Stomach (tissue), 8 donors: ENCODE measurements at regions not wholly inside any gene's neighbourhood (a gene's known extent, or its start where the extent isn't known, plus 50 kb on each side); places are given as distances from the start of the nearest gene placed in this dataset.
A peak's percentile ranks its signal among the peaks of the same experiment; 100 is the strongest.

ENCODE experiments used
- DNase-seq, 2 donors: peaks; one replicate each; pipeline versions ENCODE4 v3.0.0 to v3.0.0-alpha.2; 2013 to 2019
- H3K27ac ChIP-seq, 5 donors: fragments of 200-600 bp in 4 of 5; sonication (generic) in 4 of 5; one replicate each; pipeline ENCODE4 v1.5.1; 2013 to 2019; ENCODE audit warnings: mild to moderate bottlenecking in 1 of 5, moderate library complexity in 1 of 5
- H3K27me3 ChIP-seq, 3 donors: fragments of 200-600 bp; sonication (generic); one replicate each; pipeline ENCODE4 v1.5.1; 2017 to 2019; ENCODE audit warnings: mixed run types in 1 of 3
- H3K36me3 ChIP-seq, 4 donors: fragments of 200-600 bp; sonication (generic); 1 replicate in 3 of 4; 2 replicates in 1 of 4; pipeline ENCODE4 v1.5.1; 2016 to 2019
- H3K4me1 ChIP-seq, 4 donors: fragments of 200-600 bp; sonication (generic); one replicate each; pipeline ENCODE4 v1.5.1; 2016 to 2019
- H3K4me3 ChIP-seq, 4 donors: fragments of 200-600 bp; sonication (generic) in 3 of 4; one replicate each; pipeline ENCODE4 v1.5.1; 2016 to 2019; ENCODE audit warnings: mild to moderate bottlenecking in 1 of 4
- H3K9me3 ChIP-seq, 4 donors: fragments of 200-600 bp; sonication (generic); one replicate each; pipeline ENCODE4 v1.5.1; 2016 to 2019
- EP300 ChIP-seq: sonication (generic); formaldehyde crosslinking; IDR thresholded peaks from one replicate; pipeline ENCODE4 v1.6.1; 2017; ENCODE audit warnings: antibody characterized with exemption
- POLR2A ChIP-seq, 4 donors: fragments of 450-650 bp; IDR thresholded peaks; one replicate each; pipeline ENCODE4 v1.6.1; 2016; ENCODE audit warnings: antibody characterized with exemption in 4 of 4, control low read depth in 2 of 4, mild to moderate bottlenecking in 1 of 4, moderate library complexity in 1 of 4
- POLR2AphosphoS5 ChIP-seq, 3 donors: sonication (generic); formaldehyde crosslinking; IDR thresholded peaks; one replicate each; pipeline ENCODE4 v1.6.1; 2016; ENCODE audit warnings: antibody characterized with exemption in 3 of 3
- WGBS, 5 donors: extraction: QIAGEN DNeasy Blood & Tissue Kit in 3 of 5; methylation state at CpG; one replicate each; pipeline versions ENCODE4 v1.1.5 to v1.1.7; 2013 to 2018; 5-methylcytosine and 5-hydroxymethylcytosine counted together
- intact Hi-C: fragments of 100-400 bp; cut with DNase I; formaldehyde crosslinking; loops from one replicate; pipeline ENCODE4 v1.15.1; 2023; ENCODE audit warnings: low total_unique reads
- TF ChIP-seq, protein P1 (sequence below), 7 experiments: fragments of 450-650 bp in 4 of 7; fragments of 200-600 bp in 3 of 7; sonication (generic) in 3 of 7; IDR thresholded peaks; one replicate each; pipeline ENCODE4 v1.5.1; 2016 to 2019; ENCODE audit warnings: antibody characterized with exemption in 7 of 7, control low read depth in 2 of 7, mild to moderate bottlenecking in 1 of 7
- donor health status: healthy with polysubstance abuse.
- donor health status: Bipolar disorder and iron deficiency.
- donor health status: healthy.

DNA sequence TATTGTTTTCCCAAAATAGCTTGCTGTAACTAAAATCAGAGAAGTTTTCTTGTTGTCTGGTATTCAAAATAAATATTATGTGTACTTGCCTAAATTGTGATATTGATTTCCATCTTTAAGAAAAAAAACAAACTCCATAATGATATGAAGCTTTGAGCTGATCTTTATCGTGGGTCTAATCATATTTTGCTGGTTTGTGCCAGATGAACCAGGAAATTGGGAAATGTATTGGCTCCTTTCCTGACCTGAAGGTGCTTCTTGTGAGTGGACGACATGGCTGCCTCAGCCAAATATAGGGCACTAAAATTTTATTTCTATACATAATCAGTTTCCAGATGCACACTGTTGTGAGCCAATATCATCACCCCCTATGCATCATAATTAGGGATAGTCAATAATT is 113.3 kb downstream of the DIPK2A start:
- H3K27me3 ChIP-seq: no peaks in the 10 kb centered on the region
- intact Hi-C loops: no loop called here
- TF ChIP-seq EP300 (no peak), POLR2AphosphoS5 (IDR thresholded peaks at IDR 0.05) (no peak), POLR2A (IDR thresholded peaks at IDR 0.05) (no peak)
- TF ChIP-seq, protein P1, sequence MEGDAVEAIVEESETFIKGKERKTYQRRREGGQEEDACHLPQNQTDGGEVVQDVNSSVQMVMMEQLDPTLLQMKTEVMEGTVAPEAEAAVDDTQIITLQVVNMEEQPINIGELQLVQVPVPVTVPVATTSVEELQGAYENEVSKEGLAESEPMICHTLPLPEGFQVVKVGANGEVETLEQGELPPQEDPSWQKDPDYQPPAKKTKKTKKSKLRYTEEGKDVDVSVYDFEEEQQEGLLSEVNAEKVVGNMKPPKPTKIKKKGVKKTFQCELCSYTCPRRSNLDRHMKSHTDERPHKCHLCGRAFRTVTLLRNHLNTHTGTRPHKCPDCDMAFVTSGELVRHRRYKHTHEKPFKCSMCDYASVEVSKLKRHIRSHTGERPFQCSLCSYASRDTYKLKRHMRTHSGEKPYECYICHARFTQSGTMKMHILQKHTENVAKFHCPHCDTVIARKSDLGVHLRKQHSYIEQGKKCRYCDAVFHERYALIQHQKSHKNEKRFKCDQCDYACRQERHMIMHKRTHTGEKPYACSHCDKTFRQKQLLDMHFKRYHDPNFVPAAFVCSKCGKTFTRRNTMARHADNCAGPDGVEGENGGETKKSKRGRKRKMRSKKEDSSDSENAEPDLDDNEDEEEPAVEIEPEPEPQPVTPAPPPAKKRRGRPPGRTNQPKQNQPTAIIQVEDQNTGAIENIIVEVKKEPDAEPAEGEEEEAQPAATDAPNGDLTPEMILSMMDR (IDR thresholded peaks at IDR 0.05): no peak
- H3K4me1 ChIP-seq: no peaks in the 10 kb centered on the region
- no peak overlapping the region for H3K27ac ChIP-seq
- 15 to 56% (median 44%) methylated on average over 2 of the region's 2 CpGs for WGBS, 5 donors
- no peak for DNase-seq
- H3K9me3 ChIP-seq: no peaks in the 10 kb centered on the region
- no peaks in the 10 kb centered on the region for H3K36me3 ChIP-seq
- H3K4me3 ChIP-seq: no peak overlapping the region

DNA sequence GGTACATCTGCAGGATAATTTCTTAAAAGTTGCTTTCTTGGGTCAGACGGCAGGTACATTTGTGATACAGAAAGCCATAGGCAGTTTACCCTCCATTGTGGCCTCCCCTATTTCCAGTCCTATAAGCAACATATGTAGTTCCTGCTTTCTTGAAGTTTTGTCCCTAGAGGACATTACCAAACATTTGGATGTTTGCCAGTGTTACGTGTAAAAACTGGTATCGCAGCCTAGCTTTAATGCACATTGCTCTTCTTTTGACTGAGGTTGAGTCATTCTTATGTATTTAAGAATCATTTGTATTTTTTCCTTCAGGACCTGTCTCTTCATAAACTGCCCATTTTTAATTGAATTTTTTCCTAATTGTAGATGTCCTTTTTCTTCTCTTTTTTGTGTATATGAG is 114.3 kb downstream of the DIPK2A start:
- intact Hi-C loops: no loop called here
- 29 to 43% (median 39%) methylated on average over 3 of the region's 3 CpGs for WGBS, 5 donors

DNA sequence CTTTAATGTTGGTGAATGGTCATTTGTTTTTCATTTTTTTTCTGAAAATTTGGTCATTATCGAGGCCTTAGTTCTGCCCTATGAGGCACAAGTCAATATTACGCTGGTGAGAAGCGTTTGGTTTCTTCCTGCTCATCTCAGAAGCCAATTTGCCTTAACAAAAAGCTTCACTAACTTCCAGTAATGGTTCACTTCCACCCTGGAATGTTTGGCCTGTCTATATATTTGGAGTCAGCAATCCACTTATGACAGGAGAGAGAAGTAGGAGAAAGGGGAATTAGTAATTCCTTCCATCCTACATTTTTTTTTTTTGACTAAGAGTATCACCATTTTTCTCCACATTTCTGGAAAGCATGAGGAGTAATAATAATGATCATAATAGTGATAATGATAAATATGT is 124.4 kb downstream of the DIPK2A start:
- H3K27ac ChIP-seq: no peak overlapping the region
- H3K27me3 ChIP-seq: no peaks in the 10 kb centered on the region
- no peak overlapping the region for H3K4me3 ChIP-seq
- 69 to 99% (median 95%) methylated on average over 3 of the region's 3 CpGs for WGBS, 5 donors
- H3K9me3 ChIP-seq: peaks cover 0 to 15% (median 7%) of the 10 kb centered on the region in 4 donors
- no peaks in the 10 kb centered on the region for H3K36me3 ChIP-seq
- DNase-seq: no peak
- no peak for TF ChIP-seq EP300
- TF ChIP-seq POLR2A (IDR thresholded peaks at IDR 0.05): no peak
- TF ChIP-seq, protein P1 (IDR thresholded peaks at IDR 0.05): no peak
- no peak for TF ChIP-seq POLR2AphosphoS5 (IDR thresholded peaks at IDR 0.05)
- intact Hi-C loops: no loop called here
- H3K4me1 ChIP-seq: no peaks in the 10 kb centered on the region

More for the DNA sequence above, 114.3 kb downstream of the DIPK2A start:
- Histone ChIP-seq H3K36me3 (no peaks in the 10 kb centered on the region), H3K27ac (no peak overlapping the region), H3K9me3 (no peaks in the 10 kb centered on the region), H3K4me1 (no peaks in the 10 kb centered on the region), H3K27me3 (no peaks in the 10 kb centered on the region), H3K4me3 (no peak overlapping the region)
- peak in 1 of 2 donors; percentile 74 for DNase-seq
- TF ChIP-seq POLR2A (IDR thresholded peaks at IDR 0.05) (no peak), EP300 (no peak), POLR2AphosphoS5 (IDR thresholded peaks at IDR 0.05) (no peak)
- TF ChIP-seq, protein P1 (IDR thresholded peaks at IDR 0.05): no peak

DNA sequence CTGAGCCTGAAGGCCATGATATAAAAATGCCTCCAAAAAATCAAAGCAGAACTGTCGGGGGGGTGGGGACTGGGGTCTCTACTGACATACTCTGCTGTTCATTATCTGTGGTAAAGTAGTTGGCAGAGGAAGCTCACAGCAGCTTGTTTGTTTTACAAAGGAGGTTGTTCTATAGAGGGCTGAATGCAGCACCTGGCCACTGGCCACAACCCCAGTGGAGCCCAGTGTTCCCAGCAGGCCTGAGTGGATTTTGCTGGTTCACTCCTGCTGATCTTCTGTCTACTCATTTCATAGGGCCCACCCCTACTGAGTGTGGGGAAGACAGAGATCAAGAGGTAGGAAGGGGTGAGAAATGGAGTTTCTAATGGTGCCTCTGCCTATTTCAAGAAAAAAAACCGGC is 125.5 kb downstream of the DIPK2A start:
- Histone ChIP-seq H3K4me3 (no peak overlapping the region), H3K4me1 (no peaks in the 10 kb centered on the region), H3K27ac (no peak overlapping the region), H3K27me3 (no peaks in the 10 kb centered on the region), H3K36me3 (no peaks in the 10 kb centered on the region), H3K9me3 (peaks cover 0 to 15% (median 7%) of the 10 kb centered on the region in 4 donors)
- TF ChIP-seq POLR2AphosphoS5 (IDR thresholded peaks at IDR 0.05) (no peak), EP300 (no peak)
- TF ChIP-seq, protein P1 (IDR thresholded peaks at IDR 0.05): no peak
- no peak for DNase-seq
- intact Hi-C loops: no loop called here
- 86 to 96% (median 93%) methylated on average over 2 of the region's 2 CpGs for WGBS, 5 donors
